Stimulated activated CD8-positive, alpha-beta memory T cell treated with anti-CD3 and anti-CD28 coated beads, Interleukin-12 subunit alpha, Interleukin-12 subunit beta, amount 100 ng/mL, for 24 hours (primary cell): ENCODE measurements at regions not wholly inside any gene's neighbourhood (a gene's known extent, or its start where the extent isn't known, plus 50 kb on each side); places are given as distances from the start of the nearest gene placed in this dataset.

Source experiments
- DNase-seq: peaks from one replicate; pipeline ENCODE4 v3.0.0-alpha.2; 2020; ENCODE audit errors: extremely low read depth

DNA sequence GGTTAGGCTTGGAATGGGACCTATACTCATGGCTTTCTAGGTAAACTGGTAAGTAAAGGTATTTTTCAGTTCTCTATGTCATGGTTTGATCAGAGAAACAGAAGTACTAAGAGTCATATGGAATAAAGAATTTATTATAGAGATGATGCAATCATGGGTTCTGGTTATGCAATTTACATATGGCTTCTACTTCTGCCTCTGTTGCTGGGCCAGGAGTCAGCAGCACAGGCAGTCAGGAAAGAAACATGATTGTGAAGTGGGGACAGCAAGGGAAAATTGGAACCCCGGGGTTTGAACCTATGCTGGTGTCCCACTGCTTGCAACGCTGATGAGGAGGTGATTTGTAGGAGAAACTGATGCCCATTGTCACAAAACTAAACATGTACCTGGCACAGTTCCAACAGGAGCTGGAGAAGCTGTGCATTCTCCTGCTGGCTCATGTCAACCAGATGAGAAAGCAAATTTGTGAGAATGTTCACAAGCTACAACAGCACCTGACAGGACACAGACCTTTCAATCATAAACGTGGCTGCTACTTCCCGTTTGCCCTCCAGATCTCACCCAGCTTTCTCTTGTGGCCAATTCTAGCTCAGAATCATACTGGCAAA is 887.1 kb downstream of the TFAP2A start:
- DNase-seq, result no peak

DNA sequence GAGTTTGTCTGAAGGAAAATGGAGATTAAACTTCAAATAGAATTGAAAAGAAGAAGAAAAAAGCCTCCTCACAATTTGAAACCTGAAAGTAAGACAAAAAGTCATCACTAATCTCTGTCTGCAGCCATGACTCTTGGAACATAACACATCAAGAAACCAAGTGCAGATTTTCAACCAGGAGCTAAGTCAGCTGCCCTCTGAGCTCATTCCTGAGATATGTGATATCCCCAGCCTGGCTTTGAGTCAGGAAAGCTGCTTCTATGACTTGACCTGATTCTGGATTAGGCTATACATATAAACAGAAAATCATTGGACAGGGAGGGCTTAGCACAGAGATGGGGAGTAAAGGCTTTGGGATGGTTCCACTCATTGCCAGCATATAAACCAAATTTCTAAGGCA is 891.4 kb downstream of the TFAP2A start:
- no peak for DNase-seq

GRCh38 chr6:9522101-9522500 is 892.8 kb downstream of the TFAP2A start:
- no peak for DNase-seq

DNA sequence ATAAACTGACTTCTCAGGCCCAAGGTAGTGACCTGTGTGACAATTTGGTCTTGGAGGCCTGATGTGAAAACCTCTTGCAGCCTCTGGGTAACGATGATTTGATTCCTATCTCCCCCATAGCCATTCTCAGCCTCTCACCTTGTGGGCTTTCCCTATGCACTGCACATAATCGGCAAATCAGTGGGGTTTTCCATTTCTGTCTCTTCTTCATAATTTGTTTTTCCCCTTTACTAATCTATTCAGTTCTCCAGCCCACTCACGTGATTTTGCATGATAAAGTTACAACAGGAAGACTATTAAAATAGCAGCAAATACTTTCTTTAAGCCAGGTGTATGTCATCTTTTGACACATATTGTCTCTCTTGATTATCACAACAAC is 893.7 kb downstream of the TFAP2A start:
- no peak for DNase-seq

DNA sequence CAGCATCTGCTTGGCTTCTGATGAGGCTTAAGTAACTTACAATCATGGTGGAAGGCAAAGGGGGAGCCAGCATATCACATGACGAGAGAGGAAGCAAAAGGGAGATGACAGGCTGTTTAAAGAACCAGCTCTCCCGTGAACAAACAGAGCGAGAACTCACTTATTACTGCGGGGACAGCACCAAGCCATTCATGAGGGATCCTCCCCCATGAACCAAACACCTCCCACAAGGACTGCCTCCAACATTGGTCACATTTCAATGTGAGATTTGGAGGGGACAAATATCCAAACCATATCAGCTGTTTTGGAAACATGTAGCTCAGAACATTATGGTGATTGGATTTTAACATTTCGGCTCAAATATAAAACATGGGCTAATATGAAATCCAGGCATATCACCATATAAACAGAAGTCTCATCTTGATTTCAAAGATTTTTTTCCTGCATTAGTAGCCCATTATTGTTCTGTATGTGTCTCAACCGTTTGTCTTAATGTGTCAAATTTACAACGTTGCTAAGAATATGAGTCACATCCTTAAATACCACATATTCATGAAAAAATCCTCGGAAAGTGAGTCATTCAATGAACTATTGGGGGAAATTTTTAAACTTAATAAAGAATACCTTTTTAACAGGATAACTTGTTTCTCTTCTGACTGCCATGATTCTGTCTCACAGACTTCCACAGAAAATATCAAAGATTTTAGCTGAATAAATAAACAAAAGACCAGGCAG is 894.3 kb downstream of the TFAP2A start:
- no peak for DNase-seq

DNA sequence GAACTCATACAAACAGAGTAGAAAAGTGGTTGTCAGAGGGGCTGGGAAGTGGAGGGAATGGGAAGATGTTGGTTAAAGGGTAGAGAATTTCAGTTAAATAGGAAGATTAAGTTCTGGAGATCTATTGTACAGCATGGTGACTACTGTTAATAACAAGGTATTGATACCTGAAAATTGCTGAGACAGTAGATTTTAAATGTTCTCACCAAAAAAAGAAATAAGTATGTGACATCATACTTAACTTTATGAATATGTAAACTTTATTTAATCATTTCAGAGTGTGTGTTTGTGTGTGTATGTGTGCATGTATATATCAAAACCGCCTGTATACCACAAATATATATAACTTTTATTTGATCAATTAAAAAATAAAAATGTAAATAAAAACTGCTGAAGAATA is 896.4 kb downstream of the TFAP2A start:
- no peak for DNase-seq

- no peak for DNase-seq
These were observed 897.1 kb downstream of the TFAP2A start for GRCh38 chr6:9517806-9518205.

- DNase-seq, result no peak
These were observed 899.0 kb downstream of the TFAP2A start for GRCh38 chr6:9515633-9516606.

DNA sequence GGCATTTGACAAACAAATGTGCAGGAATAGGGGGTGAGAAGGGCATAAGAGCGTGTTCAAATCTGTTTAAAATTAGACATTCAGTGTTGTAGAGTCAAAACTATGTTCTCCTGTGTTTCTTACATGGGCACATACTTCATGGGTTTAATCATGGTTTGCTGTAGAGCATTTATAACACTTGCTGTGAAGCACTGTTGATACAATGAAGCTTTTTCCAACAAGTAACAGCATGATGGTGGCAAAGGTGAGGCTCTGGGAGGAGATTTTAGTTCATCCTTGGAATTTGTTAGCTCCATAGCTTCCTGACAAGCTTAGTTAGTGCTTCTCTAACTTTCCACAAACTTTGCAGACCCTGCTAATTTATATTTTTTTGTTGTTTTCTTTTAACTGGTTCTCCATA is 900.7 kb downstream of the TFAP2A start:
- DNase-seq, result no peak

DNA sequence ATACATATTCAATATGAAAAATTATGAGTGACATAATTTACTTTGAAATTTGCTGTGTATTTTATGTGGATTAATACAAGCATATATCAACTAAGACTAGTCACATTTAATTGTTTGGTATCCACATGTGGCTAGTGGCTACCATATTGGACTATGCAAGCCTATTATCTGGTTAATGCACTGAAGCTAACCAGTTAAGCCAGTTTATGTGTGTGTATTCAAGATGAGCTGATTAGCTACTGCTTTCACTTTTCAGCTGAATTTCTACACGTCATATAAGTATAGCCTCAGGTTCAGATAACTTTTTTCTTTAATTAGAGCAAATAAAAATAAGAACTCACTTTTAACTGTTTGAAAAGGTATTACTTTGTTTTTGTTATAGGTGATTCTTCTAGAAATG is 903.7 kb downstream of the TFAP2A start:
- DNase-seq, result no peak

- no peak for DNase-seq
These were observed 907.6 kb downstream of the TFAP2A start for GRCh38 chr6:9507136-9507895.

- DNase-seq, result no peak
These were observed 910.7 kb downstream of the TFAP2A start for GRCh38 chr6:9504191-9504590.

GRCh38 chr6:9503111-9503761 is 911.6 kb downstream of the TFAP2A start:
- DNase-seq, result no peak

- DNase-seq, result no peak
These were observed 915.2 kb downstream of the TFAP2A start for GRCh38 chr6:9499709-9500108.

- DNase-seq, result no peak
These were observed 918.0 kb downstream of the TFAP2A start for GRCh38 chr6:9496837-9497236.

DNA sequence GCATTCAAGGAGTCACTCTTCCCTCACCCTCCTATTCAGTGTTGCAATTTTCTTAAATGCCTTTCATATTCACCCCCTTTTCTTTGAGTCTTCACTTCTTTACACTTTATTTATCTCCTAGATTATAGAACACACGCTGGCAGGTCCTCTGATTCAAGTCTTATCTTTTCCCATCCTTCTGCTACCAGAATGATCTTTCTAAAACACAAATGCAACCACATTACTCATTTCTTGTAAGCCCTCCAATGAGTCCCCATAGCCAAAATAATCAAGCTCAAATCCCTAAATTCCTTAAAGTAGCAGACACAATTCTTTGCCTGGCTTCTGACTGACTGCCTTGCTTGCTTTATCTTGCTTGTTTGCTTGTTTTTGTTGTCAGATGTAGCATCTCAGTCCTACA is 920.0 kb downstream of the TFAP2A start:
- no peak for DNase-seq

DNA sequence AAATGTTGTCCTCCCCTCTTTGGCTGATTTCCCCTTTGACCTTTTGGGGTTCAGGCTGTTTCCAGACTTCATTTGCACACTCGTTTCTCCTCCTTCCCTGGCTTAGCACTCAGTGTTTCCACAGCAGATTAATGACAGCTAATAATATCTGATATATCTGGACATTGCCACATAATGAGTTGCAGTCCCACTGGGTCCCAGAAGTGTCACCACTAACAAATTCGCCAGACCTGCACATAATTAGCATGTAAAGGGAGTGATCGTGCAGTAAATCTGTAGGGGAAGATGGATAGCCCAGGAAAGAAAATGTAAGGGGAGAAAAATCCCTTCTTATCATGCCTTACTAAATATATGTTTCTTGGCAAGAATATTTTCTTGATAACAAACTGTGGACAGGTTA is 922.1 kb downstream of the TFAP2A start:
- DNase-seq, result no peak

- no peak for DNase-seq
These were observed 927.7 kb downstream of the TFAP2A start for GRCh38 chr6:9487128-9487527.

GRCh38 chr6:9485992-9486391 is 928.9 kb downstream of the TFAP2A start:
- no peak for DNase-seq

GRCh38 chr6:9484686-9485085 is 930.2 kb downstream of the TFAP2A start:
- no peak for DNase-seq

DNA sequence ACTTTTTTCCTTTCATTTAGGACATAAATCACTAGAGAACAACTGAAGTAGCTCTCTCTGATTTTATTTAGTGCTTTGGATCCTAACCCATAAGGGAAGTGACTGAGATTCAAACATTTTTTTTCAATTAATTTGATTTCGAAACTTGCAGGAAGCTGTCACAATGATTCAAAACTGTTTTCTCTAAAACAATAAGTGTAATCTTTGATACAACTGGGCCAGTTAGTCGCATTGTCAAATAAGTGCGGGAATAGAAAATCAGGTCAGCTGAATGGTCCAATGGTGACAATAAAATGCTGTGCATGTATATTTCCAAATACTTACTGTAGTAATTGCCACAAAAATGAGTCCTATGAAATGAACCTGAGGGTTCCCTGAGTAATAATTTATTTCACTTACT is 930.8 kb downstream of the TFAP2A start:
- no peak for DNase-seq
